SK-N-SH (cell line): ENCODE measurements at regions not wholly inside any gene's neighbourhood (a gene's known extent, or its start where the extent isn't known, plus 50 kb on each side); places are given as distances from the start of the nearest gene placed in this dataset.

ENCODE experiments used
- CTCF ChIA-PET: fragments of 300-600, 350-600 bp; formaldehyde crosslinking; extraction: SDS; loops from one replicate; lab custom pipeline; 2021; lab: Yijun Ruan, JAX
- POLR2A ChIA-PET: fragments of 350-600 bp; sonication (Branson Sonifier 250); formaldehyde crosslinking; extraction: SDS; loops from one replicate; lab custom pipeline; 2020; ENCODE audit warnings: antibody characterized with exemption, inconsistent platforms; lab: Yijun Ruan, JAX
- DNase-seq: peaks from one replicate; pipeline ENCODE4 v3.0.0; 2012
- H2AFZ ChIP-seq: fragments of 200-600 bp; sonication (generic); 2 replicates; pipeline ENCODE4 v1.8.1; 2016; ENCODE audit warnings: antibody characterized with exemption, mild to moderate bottlenecking, low read depth
- H3F3A ChIP-seq: fragments of 200-600 bp; sonication (generic); replicated peaks from 2 replicates; pipeline ENCODE3; 2016; ENCODE audit warnings: antibody characterized with exemption, mild to moderate bottlenecking; ENCODE audit not compliant: insufficient read depth
- H3K27ac ChIP-seq, 2 experiments: fragments of 200-500 bp in 1 of 2; fragments of 200-600 bp in 1 of 2; sonication (Bioruptor generic) in 1 of 2; sonication (generic), shearing (Covaris generic) in 1 of 2; 2 replicates each; pipeline versions ENCODE4 v1.5.1 to v1.6.1; 2014 to 2016; ENCODE audit warnings: low read depth in 2 of 2, inconsistent platforms in 1 of 2, low read length in 1 of 2, mild to moderate bottlenecking in 1 of 2, mixed read lengths in 1 of 2
- H3K27me3 ChIP-seq: fragments of 200-600 bp; sonication (generic), shearing (Covaris generic); 2 replicates; pipeline ENCODE4 v1.6.1; 2016; ENCODE audit warnings: mixed run types; ENCODE audit not compliant: insufficient read depth
- H3K36me3 ChIP-seq, 2 experiments: fragments of 200-500 bp in 1 of 2; fragments of 200-600 bp in 1 of 2; sonication (Bioruptor generic) in 1 of 2; sonication (generic) in 1 of 2; replicated peaks in 1 of 2; 2 replicates each; pipeline versions ENCODE3 to v1.5.1; 2014 to 2016; ENCODE audit warnings: low read length in 1 of 2, mild to moderate bottlenecking in 1 of 2; ENCODE audit not compliant: insufficient read depth in 2 of 2, control insufficient read depth in 1 of 2
- H3K4me1 ChIP-seq, 2 experiments: fragments of 200-500 bp in 1 of 2; fragments of 200-600 bp in 1 of 2; sonication (Bioruptor generic) in 1 of 2; sonication (generic), shearing (Covaris generic) in 1 of 2; 2 replicates each; pipeline versions ENCODE4 v1.5.1 to v1.6.1; 2014 to 2016; ENCODE audit warnings: low read depth in 1 of 2, low read length in 1 of 2, mixed run types in 1 of 2; ENCODE audit not compliant: insufficient read depth in 2 of 2, control insufficient read depth in 1 of 2
- H3K4me2 ChIP-seq: fragments of 200-600 bp; sonication (generic), shearing (Covaris generic); 2 replicates; pipeline ENCODE4 v1.6.1; 2017; ENCODE audit warnings: mixed run types
- H3K4me3 ChIP-seq, 2 experiments: fragments of 200-500 bp in 1 of 2; fragments of 200-600 bp in 1 of 2; sonication (Bioruptor generic) in 1 of 2; sonication (generic), shearing (Covaris generic) in 1 of 2; 2 replicates each; pipeline versions ENCODE4 v1.5.1 to v1.8.1; 2014 to 2016; ENCODE audit warnings: low read depth in 2 of 2, inconsistent platforms in 1 of 2, low read length in 1 of 2, mild to moderate bottlenecking in 1 of 2, mixed read lengths in 1 of 2, moderate library complexity in 1 of 2
- H3K79me2 ChIP-seq: fragments of 200-600 bp; sonication (generic); 2 replicates; pipeline ENCODE4 v1.8.1; 2017; ENCODE audit warnings: mild to moderate bottlenecking; ENCODE audit not compliant: insufficient read depth
- H3K9ac ChIP-seq: fragments of 200-600 bp; sonication (generic); 2 replicates; pipeline ENCODE4 v1.6.1; 2017; ENCODE audit warnings: mixed run types
- H3K9me2 ChIP-seq: fragments of 200-600 bp; sonication (generic); 2 replicates; pipeline ENCODE4 v1.6.1; 2017; ENCODE audit warnings: mixed run types
- H3K9me3 ChIP-seq: fragments of 200-600 bp; sonication (generic); 2 replicates; pipeline ENCODE4 v1.6.1; 2017; ENCODE audit warnings: mixed run types, mild to moderate bottlenecking, moderate library complexity
- H4K20me1 ChIP-seq: fragments of 200-600 bp; sonication (generic); 2 replicates; pipeline ENCODE4 v1.6.1; 2017; ENCODE audit warnings: mild to moderate bottlenecking, mixed run types; ENCODE audit not compliant: insufficient read depth
- CHD2 ChIP-seq: fragments of 150-350 bp; IDR thresholded peaks from 2 replicates; pipeline ENCODE4 v1.6.1; 2018; ENCODE audit warnings: low read length; ENCODE audit not compliant: partially characterized antibody
- ELF1 ChIP-seq: IDR thresholded peaks from 2 replicates; pipeline ENCODE4 v1.4.0; 2012
- FOSL2 ChIP-seq: IDR thresholded peaks from 2 replicates; pipeline ENCODE4 v1.4.0; 2012; ENCODE audit warnings: low read depth, mild to moderate bottlenecking, moderate library complexity, borderline replicate concordance
- JUND ChIP-seq: IDR thresholded peaks from 2 replicates; pipeline ENCODE4 v1.4.0; 2012
- MXI1 ChIP-seq: IDR thresholded peaks from 2 replicates; pipeline ENCODE4 v1.6.1; 2012; ENCODE audit warnings: mild to moderate bottlenecking, low read depth, low read length, improper control_type of control experiment
- RAD21 ChIP-seq: IDR thresholded peaks from 2 replicates; pipeline ENCODE4 v1.6.1; 2012; ENCODE audit warnings: mild to moderate bottlenecking, low read length
- REST ChIP-seq: IDR thresholded peaks from 2 replicates; pipeline ENCODE4 v1.6.1; 2012; ENCODE audit warnings: mild to moderate bottlenecking, low read depth, low read length, moderate library complexity
- RFX5 ChIP-seq: IDR thresholded peaks from 2 replicates; pipeline ENCODE4 v1.6.1; 2012; ENCODE audit warnings: mild to moderate bottlenecking, improper control_type of control experiment, low read length
- RXRA ChIP-seq: IDR thresholded peaks from 2 replicates; pipeline ENCODE4 v1.4.0; 2012; ENCODE audit warnings: low read depth, mild to moderate bottlenecking, borderline replicate concordance
- SIN3A ChIP-seq: IDR thresholded peaks from 2 replicates; pipeline ENCODE4 v1.6.1; 2012; ENCODE audit warnings: low read depth, mild to moderate bottlenecking, low read length, moderate library complexity, borderline replicate concordance
- USF1 ChIP-seq: IDR thresholded peaks from 2 replicates; pipeline ENCODE4 v1.4.0; 2012; ENCODE audit warnings: low read depth, borderline replicate concordance
- WGBS: methylation state at CpG from one replicate; pipeline ENCODE4 v1.1.6; 2017; ENCODE audit warnings: low lambda C conversion rate; 5-methylcytosine and 5-hydroxymethylcytosine counted together

GRCh38 chr4:181737744-181738143, 505.5 kb upstream of the TENM3 start:
- H4K20me1 ChIP-seq = no peaks in the 10 kb centered on the region
- no peaks in the 10 kb centered on the region for H3K27me3 ChIP-seq
- ChIA-PET POLR2A (no interaction called here), CTCF (no interaction called here)
- H3K27ac ChIP-seq = no peak overlapping the region
- H3K79me2 ChIP-seq = no peaks in the 10 kb centered on the region
- no peaks in the 10 kb centered on the region for H3F3A ChIP-seq
- no peak overlapping the region for H3K4me3 ChIP-seq
- no peak for DNase-seq
- no peak overlapping the region for H3K9ac ChIP-seq
- 63% methylated on average over 4 of the region's 4 CpGs for WGBS
- H2AFZ ChIP-seq = no peak overlapping the region
- no peaks in the 10 kb centered on the region for H3K9me3 ChIP-seq
- no peaks in the 10 kb centered on the region for H3K4me1 ChIP-seq
- no peak overlapping the region for H3K4me2 ChIP-seq
- H3K36me3 ChIP-seq = no peaks in the 10 kb centered on the region
- no peaks in the 10 kb centered on the region for H3K9me2 ChIP-seq
- TF ChIP-seq USF1 = no peak
- TF ChIP-seq REST = no peak
- TF ChIP-seq JUND = no peak
- no peak for TF ChIP-seq SIN3A
- no peak for TF ChIP-seq MXI1
- TF ChIP-seq ELF1 = no peak
- TF ChIP-seq, all 33 proteins: peak for 0

- H3K79me2 ChIP-seq = no peaks in the 10 kb centered on the region
- H2AFZ ChIP-seq = no peak overlapping the region
- no peak overlapping the region for H3K9ac ChIP-seq
- no peak overlapping the region for H3K4me2 ChIP-seq
- no peaks in the 10 kb centered on the region for H3K36me3 ChIP-seq
- CTCF ChIA-PET = interaction anchor here (1.6 kb wide), 1 partner anchor 12 kb away, joined by 6 read pairs; no protein-coding TSS in a partner anchor
- no peaks in the 10 kb centered on the region for H3F3A ChIP-seq
- H3K27ac ChIP-seq = no peak overlapping the region
- DNase-seq = no peak
- WGBS = 84% methylated on average over 6 of the region's 6 CpGs
- H3K27me3 ChIP-seq = no peaks in the 10 kb centered on the region
- H3K4me3 ChIP-seq = no peak overlapping the region
- POLR2A ChIA-PET = no interaction called here
- no peaks in the 10 kb centered on the region for H3K9me2 ChIP-seq
- no peaks in the 10 kb centered on the region for H3K9me3 ChIP-seq
- no peaks in the 10 kb centered on the region for H3K4me1 ChIP-seq
- H4K20me1 ChIP-seq = no peaks in the 10 kb centered on the region
- TF ChIP-seq RFX5 (no peak), JUND (no peak), FOSL2 (no peak), RAD21 (no peak), RXRA (no peak), MXI1 (no peak), CHD2 (no peak), REST (no peak), USF1 (no peak)
Observed at GRCh38 chr4:181739031-181739430, 504.2 kb upstream of the TENM3 start.
